ENCODE measurements at regions not wholly inside any gene's neighbourhood (a gene's known extent, or its start where the extent isn't known, plus 50 kb on each side); places are given as distances from the start of the nearest gene placed in this dataset.

- CTCF ChIA-PET = interaction anchor here (0.5 to 1.2 kb wide), 2 partner anchors 66 to 113 kb away, joined by 3 to 4 read pairs; no protein-coding TSS in a partner anchor
Measured at GRCh38 chr12:86660488-86661147, 404.4 kb upstream of the MGAT4C start.

GRCh38 chr12:86659985-86660384 is 403.8 kb upstream of the MGAT4C start:
- no peaks in the 10 kb centered on the region for H3K79me2 ChIP-seq (ENCODE audit: control insufficient read depth, insufficient read depth, low read length)
- no peaks in the 10 kb centered on the region for H3K27me3 ChIP-seq (ENCODE audit: control insufficient read depth in 2 of 2, insufficient read depth in 2 of 2, low read length in 2 of 2)
- TF ChIP-seq JUN (IDR thresholded peaks at IDR 0.05; ENCODE audit: borderline replicate concordance, insufficient read depth, insufficient read length, low read depth) (no peak), EZH2 (IDR thresholded peaks at IDR 0.05; ENCODE audit: borderline replicate concordance, low read depth, low read length, severe bottlenecking) (no peak), GATA2 (IDR thresholded peaks at IDR 0.05; ENCODE audit: insufficient read depth, insufficient read length, low read depth, low read length) (no peak), CTCF (IDR thresholded peaks at IDR 0.05; ENCODE audit: extremely low read depth in 1 of 2, insufficient read depth in 1 of 2, low read depth in 1 of 2, low read length in 2 of 2) (no peak), MAX (IDR thresholded peaks at IDR 0.05; ENCODE audit: insufficient read depth, insufficient read length) (no peak), POLR2AphosphoS5 (IDR thresholded peaks at IDR 0.05; ENCODE audit: insufficient read depth, low read depth, low read length) (no peak), MYC (IDR thresholded peaks at IDR 0.05; ENCODE audit: low read depth, low read length) (no peak), POLR2A (IDR thresholded peaks at IDR 0.05; ENCODE audit: low read depth, low read length) (no peak), FOS (IDR thresholded peaks at IDR 0.05; ENCODE audit: borderline replicate concordance, insufficient read depth, low read length) (no peak)
- dilution Hi-C loops (cut with MboI; ENCODE audit: extremely low pct_ligation_motif_present, low sequenced_read_pairs) (no loop called here), intact Hi-C loops (cut with micrococcal nuclease) (loop anchor here (5.0 kb wide), 1 partner anchor 52 kb away; no protein-coding TSS in a partner anchor)
- H3K27ac ChIP-seq (ENCODE audit: insufficient read depth, low read depth, low read length) = no peak overlapping the region
- BruUV-seq (replicated peaks) = no TSS peak
- no peak overlapping the region for H3K4me3 ChIP-seq (replicated peaks in 1 of 3; ENCODE audit: insufficient read depth in 1 of 3, low read depth in 1 of 3, low read length in 3 of 3)
- H3K36me3 ChIP-seq (ENCODE audit: control insufficient read depth in 2 of 2, extremely low read depth in 1 of 2, insufficient read depth in 2 of 2, low read length in 2 of 2) = no peaks in the 10 kb centered on the region
- no peak overlapping the region for H2AFZ ChIP-seq (ENCODE audit: low read depth, low read length)
- H4K20me1 ChIP-seq (replicated peaks; ENCODE audit: control insufficient read depth, extremely low read depth, insufficient read depth, low read length) = no peaks in the 10 kb centered on the region
- H3K9me1 ChIP-seq (replicated peaks; ENCODE audit: control insufficient read depth, extremely low read depth, insufficient read depth, low read length) = no peaks in the 10 kb centered on the region
- DNase-seq (ENCODE audit: low read depth, low spot score) (peak; percentile 11), FAIRE-seq (no peak)
- ChIA-PET POLR2A (no interaction called here), CTCF (no interaction called here)
- H3K4me2 ChIP-seq (ENCODE audit: insufficient read depth, low read length) = no peak overlapping the region
- H3K9me3 ChIP-seq (replicated peaks; ENCODE audit: control insufficient read depth, insufficient read depth, low read length) = no peaks in the 10 kb centered on the region
- H3K9ac ChIP-seq (replicated peaks; ENCODE audit: extremely low read depth, insufficient read depth, low read length) = no peak overlapping the region
- H3K4me1 ChIP-seq (ENCODE audit: control insufficient read depth, extremely low read depth, insufficient read depth, low read length) = peaks cover 5% of the 10 kb centered on the region

More at GRCh38 chr12:86660488-86661147, 404.4 kb upstream of the MGAT4C start:
- Histone ChIP-seq H4K20me1 (replicated peaks; ENCODE audit: control insufficient read depth, extremely low read depth, insufficient read depth, low read length) (no peaks in the 10 kb centered on the region), H3K4me3 (replicated peaks in 1 of 3; ENCODE audit: insufficient read depth in 1 of 3, low read depth in 1 of 3, low read length in 3 of 3) (no peak overlapping the region), H3K9me3 (replicated peaks; ENCODE audit: control insufficient read depth, insufficient read depth, low read length) (no peaks in the 10 kb centered on the region), H3K4me2 (ENCODE audit: insufficient read depth, low read length) (peak overlapping the region; percentile 2), H3K36me3 (ENCODE audit: control insufficient read depth in 2 of 2, extremely low read depth in 1 of 2, insufficient read depth in 2 of 2, low read length in 2 of 2) (no peaks in the 10 kb centered on the region), H3K4me1 (ENCODE audit: control insufficient read depth, extremely low read depth, insufficient read depth, low read length) (peaks cover 5% of the 10 kb centered on the region), H3K79me2 (ENCODE audit: control insufficient read depth, insufficient read depth, low read length) (no peaks in the 10 kb centered on the region), H2AFZ (ENCODE audit: low read depth, low read length) (no peak overlapping the region), H3K27ac (ENCODE audit: insufficient read depth, low read depth, low read length) (no peak overlapping the region), H3K9me1 (replicated peaks; ENCODE audit: control insufficient read depth, extremely low read depth, insufficient read depth, low read length) (no peaks in the 10 kb centered on the region), H3K27me3 (ENCODE audit: control insufficient read depth in 2 of 2, insufficient read depth in 2 of 2, low read length in 2 of 2) (no peaks in the 10 kb centered on the region), H3K9ac (replicated peaks; ENCODE audit: extremely low read depth, insufficient read depth, low read length) (no peak overlapping the region)
- dilution Hi-C loops (cut with MboI; ENCODE audit: extremely low pct_ligation_motif_present, low sequenced_read_pairs) = no loop called here
- BruUV-seq (replicated peaks) = no TSS peak
- POLR2A ChIA-PET = no interaction called here
- FAIRE-seq (peak; percentile 24), DNase-seq (ENCODE audit: low read depth, low spot score) (peak; percentile 85)
- TF ChIP-seq MAX (IDR thresholded peaks at IDR 0.05; ENCODE audit: insufficient read depth, insufficient read length) (no peak), GATA2 (IDR thresholded peaks at IDR 0.05; ENCODE audit: insufficient read depth, insufficient read length, low read depth, low read length) (no peak), JUN (IDR thresholded peaks at IDR 0.05; ENCODE audit: borderline replicate concordance, insufficient read depth, insufficient read length, low read depth) (peak; percentile 83), POLR2AphosphoS5 (IDR thresholded peaks at IDR 0.05; ENCODE audit: insufficient read depth, low read depth, low read length) (no peak), POLR2A (IDR thresholded peaks at IDR 0.05; ENCODE audit: low read depth, low read length) (no peak), FOS (IDR thresholded peaks at IDR 0.05; ENCODE audit: borderline replicate concordance, insufficient read depth, low read length) (peak; percentile 88), MYC (IDR thresholded peaks at IDR 0.05; ENCODE audit: low read depth, low read length) (no peak)
- intact Hi-C loops (cut with micrococcal nuclease) = loop anchor here (5.0 kb wide), 1 partner anchor 52 kb away; no protein-coding TSS in a partner anchor

All from endothelial cell of umbilical vein (primary cell).